MM.1S (cell line): ENCODE measurements at regions not wholly inside any gene's neighbourhood (a gene's known extent, or its start where the extent isn't known, plus 50 kb on each side); places are given as distances from the start of the nearest gene placed in this dataset.

Experiments
- DNase-seq: peaks from one replicate; pipeline ENCODE4 v3.0.0-alpha.2; 2015
- H2AFZ ChIP-seq: fragments of 300-600 bp; sonication (generic); 2 replicates; pipeline ENCODE4 v1.6.0; 2016; ENCODE audit warnings: antibody characterized with exemption, low read length
- H3F3A ChIP-seq: fragments of 300-600 bp; sonication (generic); 2 replicates; pipeline ENCODE4 v1.6.1; 2016; ENCODE audit warnings: mild to moderate bottlenecking, antibody characterized with exemption, low read length, moderate library complexity, mixed read lengths; ENCODE audit not compliant: insufficient read depth
- H3K27ac ChIP-seq: fragments of 300-600 bp; sonication (generic); 2 replicates; pipeline ENCODE4 v1.5.1; 2016; ENCODE audit warnings: mild to moderate bottlenecking, low read length
- H3K27me3 ChIP-seq: fragments of 300-600 bp; sonication (generic); replicated peaks from 2 replicates; pipeline ENCODE4 v1.6.0; 2016; ENCODE audit warnings: low read length; ENCODE audit not compliant: insufficient read depth
- H3K36me3 ChIP-seq: fragments of 300-600 bp; sonication (generic); replicated peaks from 2 replicates; pipeline ENCODE4 v1.6.1; 2016; ENCODE audit warnings: mild to moderate bottlenecking, low read length, mixed read lengths; ENCODE audit not compliant: insufficient read depth
- H3K4me1 ChIP-seq: fragments of 300-600 bp; sonication (generic); 2 replicates; pipeline ENCODE4 v1.6.1; 2016; ENCODE audit warnings: low read length, mixed read lengths
- H3K4me2 ChIP-seq: fragments of 300-600 bp; sonication (generic); 2 replicates; pipeline ENCODE4 v1.6.0; 2016; ENCODE audit warnings: low read depth, low read length
- H3K4me3 ChIP-seq: fragments of 300-600 bp; sonication (generic); 2 replicates; pipeline ENCODE4 v1.5.1; 2016; ENCODE audit warnings: low read length, mixed read lengths
- H3K79me2 ChIP-seq: fragments of 300-600 bp; sonication (generic); 2 replicates; pipeline ENCODE4 v1.6.1; 2016; ENCODE audit warnings: mixed run types, low read length, mixed read lengths
- H3K9ac ChIP-seq: fragments of 300-600 bp; sonication (generic); 2 replicates; pipeline ENCODE4 v1.6.1; 2016; ENCODE audit warnings: low read length, mixed read lengths
- H3K9me2 ChIP-seq: fragments of 300-600 bp; sonication (generic); replicated peaks from 2 replicates; pipeline ENCODE4 v1.6.1; 2016; ENCODE audit warnings: mild to moderate bottlenecking, low read length, mixed read lengths; ENCODE audit not compliant: insufficient read depth
- H3K9me3 ChIP-seq: fragments of 300-600 bp; sonication (generic); replicated peaks from 2 replicates; pipeline ENCODE4 v1.6.1; 2016; ENCODE audit warnings: mild to moderate bottlenecking, low read length, mixed read lengths; ENCODE audit not compliant: insufficient read depth
- H4K20me1 ChIP-seq: fragments of 300-600 bp; sonication (generic); 2 replicates; pipeline ENCODE4 v1.6.1; 2016; ENCODE audit warnings: mild to moderate bottlenecking, low read length, moderate library complexity, mixed read lengths; ENCODE audit not compliant: insufficient read depth
- CTCF ChIP-seq: fragments of 300-600 bp; sonication (generic); IDR thresholded peaks from 2 replicates; pipeline ENCODE4 v1.5.1; 2016; ENCODE audit warnings: antibody characterized with exemption, low read length, mixed read lengths
- EZH2 ChIP-seq: fragments of 300-600 bp; sonication (generic); optimal IDR thresholded peaks from 2 replicates; pipeline ENCODE3; 2017; ENCODE audit warnings: low read depth, mild to moderate bottlenecking, antibody characterized with exemption, low read length, mixed read lengths
- EZH2phosphoT487 ChIP-seq: fragments of 300-600 bp; sonication (generic); IDR thresholded peaks from 2 replicates; pipeline ENCODE4 v1.6.1; 2018; ENCODE audit warnings: antibody characterized with exemption, low read length

- H3K9ac ChIP-seq: no peak overlapping the region
- no peak for DNase-seq
- H3K36me3 ChIP-seq: no peaks in the 10 kb centered on the region
- H3K4me3 ChIP-seq: no peak overlapping the region
- TF ChIP-seq CTCF: no peak
- no peak for TF ChIP-seq EZH2phosphoT487
- no peak for TF ChIP-seq EZH2
- no peaks in the 10 kb centered on the region for H3K9me3 ChIP-seq
- no peaks in the 10 kb centered on the region for H3K79me2 ChIP-seq
- no peaks in the 10 kb centered on the region for H3K4me1 ChIP-seq
- no peaks in the 10 kb centered on the region for H3F3A ChIP-seq
- H4K20me1 ChIP-seq: no peaks in the 10 kb centered on the region
- no peak overlapping the region for H3K4me2 ChIP-seq
- H3K9me2 ChIP-seq: no peaks in the 10 kb centered on the region
- H3K27me3 ChIP-seq: no peaks in the 10 kb centered on the region
- no peak overlapping the region for H3K27ac ChIP-seq
- no peak overlapping the region for H2AFZ ChIP-seq
These were observed 1667.2 kb upstream of the SLC10A2 start for GRCh38 chr13:104733427-104733826.

GRCh38 chr13:104715111-104715510 lies 1648.9 kb upstream of the SLC10A2 start:
- Histone ChIP-seq H3K27ac (no peak overlapping the region), H3K4me1 (no peaks in the 10 kb centered on the region), H3K9ac (no peak overlapping the region), H3F3A (no peaks in the 10 kb centered on the region), H3K9me2 (no peaks in the 10 kb centered on the region), H3K27me3 (no peaks in the 10 kb centered on the region), H3K4me3 (no peak overlapping the region), H3K36me3 (no peaks in the 10 kb centered on the region), H2AFZ (no peak overlapping the region), H4K20me1 (no peaks in the 10 kb centered on the region), H3K9me3 (no peaks in the 10 kb centered on the region), H3K79me2 (no peaks in the 10 kb centered on the region), H3K4me2 (no peak overlapping the region)
- DNase-seq: no peak
- no peak for TF ChIP-seq EZH2phosphoT487
- no peak for TF ChIP-seq EZH2
- no peak for TF ChIP-seq CTCF

- no peak overlapping the region for H3K4me2 ChIP-seq
- no peak for DNase-seq
- no peak overlapping the region for H3K4me3 ChIP-seq
- no peak overlapping the region for H3K9ac ChIP-seq
- no peaks in the 10 kb centered on the region for H3K27me3 ChIP-seq
- no peaks in the 10 kb centered on the region for H3K36me3 ChIP-seq
- no peaks in the 10 kb centered on the region for H3K9me3 ChIP-seq
- H3K79me2 ChIP-seq: no peaks in the 10 kb centered on the region
- TF ChIP-seq EZH2phosphoT487: no peak
- TF ChIP-seq CTCF: no peak
- TF ChIP-seq EZH2: no peak
- H4K20me1 ChIP-seq: no peaks in the 10 kb centered on the region
- H3K27ac ChIP-seq: no peak overlapping the region
- no peaks in the 10 kb centered on the region for H3K4me1 ChIP-seq
- no peaks in the 10 kb centered on the region for H3K9me2 ChIP-seq
- no peaks in the 10 kb centered on the region for H3F3A ChIP-seq
- H2AFZ ChIP-seq: no peak overlapping the region
These were observed 1639.0 kb upstream of the SLC10A2 start for GRCh38 chr13:104705031-104705750.
